CD4-positive, alpha-beta T cell treated with Interleukin-4 for 4 hours (primary cell): ENCODE measurements at regions not wholly inside any gene's neighbourhood (a gene's known extent, or its start where the extent isn't known, plus 50 kb on each side); places are given as distances from the start of the nearest gene placed in this dataset.

ENCODE experiments used
- DNase-seq: peaks from one replicate; pipeline ENCODE4 v3.0.0-alpha.2; 2020

DNA sequence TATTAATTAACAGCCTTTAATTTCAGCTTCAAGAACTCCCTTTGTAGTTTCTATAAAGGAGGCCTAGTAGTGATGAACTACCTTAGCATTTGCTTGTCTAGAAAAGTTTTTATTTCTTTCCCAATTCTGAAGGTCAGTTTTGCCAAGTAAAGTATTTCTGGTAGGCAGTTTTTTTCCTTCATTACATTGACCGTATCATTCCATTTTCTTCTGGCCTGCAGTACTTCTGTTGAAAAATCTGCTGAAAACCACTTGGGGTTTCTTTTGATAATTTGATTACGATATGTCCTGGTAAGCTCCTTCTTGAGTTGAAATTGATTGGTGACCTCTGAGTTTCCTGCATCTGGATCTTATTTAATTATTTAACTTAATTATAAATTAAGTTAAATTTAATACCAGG, 691.8 kb downstream of the TSN start:
- no peak for DNase-seq

DNA sequence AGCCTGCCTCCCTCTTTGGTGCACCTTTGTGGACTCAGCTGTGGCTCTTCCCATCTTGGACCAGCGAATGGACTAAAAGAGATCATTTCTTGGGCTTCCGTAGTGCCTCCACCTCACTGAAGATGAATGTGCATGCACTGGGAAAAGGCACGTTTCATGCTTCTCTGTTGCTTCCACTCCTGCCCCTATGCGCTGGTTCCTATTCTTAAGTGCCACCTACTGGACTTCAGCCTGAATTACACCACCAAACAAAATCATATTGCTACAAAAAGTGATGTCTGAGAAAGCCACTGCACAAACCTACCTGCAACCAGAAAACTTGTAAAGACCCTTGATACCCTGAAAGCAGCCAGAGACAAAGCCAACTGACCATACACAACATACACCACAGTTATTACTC, 695.6 kb downstream of the TSN start:
- DNase-seq = no peak

DNA sequence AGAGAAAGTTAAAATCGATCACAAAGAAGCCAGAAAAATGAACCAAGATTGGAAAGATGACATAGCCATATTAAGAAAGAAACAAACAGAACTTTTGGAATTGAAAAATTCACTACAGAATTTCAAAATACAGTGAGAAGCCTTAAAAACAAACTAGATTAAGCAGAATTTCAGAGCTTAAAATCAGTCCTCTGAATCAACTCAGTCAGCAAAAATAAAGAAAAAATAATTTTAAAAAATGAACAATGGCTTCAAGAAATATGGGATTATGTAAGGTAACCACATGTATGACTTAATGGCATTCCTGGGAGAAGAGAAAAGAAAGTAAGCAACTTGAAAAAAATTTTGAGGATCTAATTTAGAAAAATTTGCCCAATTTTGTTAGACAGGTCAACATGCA, 696.2 kb downstream of the TSN start:
- no peak for DNase-seq

DNA sequence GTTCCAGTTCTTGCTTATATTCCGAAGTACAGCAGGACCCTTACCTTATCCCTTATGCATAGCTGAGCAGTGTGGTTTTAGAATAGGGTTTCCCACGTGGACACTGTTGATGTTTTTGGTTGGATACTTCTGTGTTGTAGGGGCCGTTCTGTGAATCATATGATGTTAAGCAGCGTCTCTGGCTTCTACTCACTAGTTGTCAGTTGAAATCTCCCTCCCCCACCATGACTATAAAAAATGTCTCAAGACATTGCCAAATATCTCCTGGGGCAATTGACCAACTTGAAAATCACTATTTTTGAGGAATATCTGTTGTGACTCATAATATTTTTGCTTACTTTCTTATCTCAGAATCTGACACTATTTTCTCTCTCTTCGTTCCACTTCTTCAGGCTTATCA, 713.7 kb downstream of the TSN start:
- no peak for DNase-seq

DNA sequence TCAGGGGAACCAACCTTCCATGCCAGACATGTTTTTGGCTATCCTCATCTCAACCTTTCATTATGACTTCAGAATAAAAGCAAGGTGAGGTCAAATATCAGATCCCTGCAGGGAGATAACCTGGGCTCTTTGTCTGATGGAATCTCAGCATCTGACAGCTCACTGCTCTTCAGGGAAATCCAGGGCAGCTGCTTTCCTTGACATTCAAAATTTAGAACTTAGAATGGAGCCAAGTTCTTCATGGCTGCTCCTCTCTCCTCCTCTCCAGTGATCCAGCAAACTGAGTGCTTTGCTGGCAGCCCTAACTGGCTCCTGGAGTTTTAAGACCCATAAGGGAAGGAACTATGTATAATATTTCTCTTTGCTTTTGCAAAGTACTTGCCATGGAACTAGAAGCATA, 716.3 kb downstream of the TSN start:
- DNase-seq = no peak

DNA sequence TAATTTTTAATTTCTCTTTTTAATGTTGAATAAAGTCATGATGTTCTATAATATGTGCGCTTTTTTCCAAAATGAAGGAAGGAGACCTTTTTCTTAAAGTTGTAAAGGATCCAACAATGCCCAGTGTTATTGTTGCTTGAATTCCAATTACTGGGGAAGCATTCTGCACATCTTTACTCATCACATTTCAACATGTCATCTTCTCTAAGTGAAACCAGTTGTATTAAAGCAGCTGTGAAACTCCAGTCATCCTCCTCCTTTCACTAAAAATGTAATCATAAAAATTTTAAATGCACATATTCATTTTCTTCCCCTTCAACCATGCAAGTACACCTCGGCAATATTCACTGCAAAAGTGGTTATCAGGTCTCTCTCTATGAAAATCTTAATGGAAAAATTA, 722.7 kb downstream of the TSN start:
- DNase-seq = no peak

DNA sequence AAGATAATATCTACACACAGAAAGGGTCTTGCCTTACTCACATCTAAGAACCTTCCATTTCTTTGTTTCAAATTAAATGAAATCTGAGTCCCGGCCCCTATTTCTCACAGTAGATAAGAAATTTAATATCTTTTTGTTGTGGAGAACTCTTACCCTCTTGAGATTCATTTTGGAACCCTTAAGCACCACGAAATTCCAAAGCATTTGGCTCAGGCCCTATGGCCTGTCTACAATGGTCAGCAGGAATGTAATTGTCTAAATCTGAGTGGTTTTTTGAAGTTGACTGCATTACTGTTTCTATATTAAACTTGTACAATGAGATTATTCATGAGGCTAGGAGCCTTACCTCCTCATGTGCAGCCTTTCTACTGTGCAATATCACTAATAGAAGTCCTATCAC, 723.3 kb downstream of the TSN start:
- DNase-seq = no peak

DNA sequence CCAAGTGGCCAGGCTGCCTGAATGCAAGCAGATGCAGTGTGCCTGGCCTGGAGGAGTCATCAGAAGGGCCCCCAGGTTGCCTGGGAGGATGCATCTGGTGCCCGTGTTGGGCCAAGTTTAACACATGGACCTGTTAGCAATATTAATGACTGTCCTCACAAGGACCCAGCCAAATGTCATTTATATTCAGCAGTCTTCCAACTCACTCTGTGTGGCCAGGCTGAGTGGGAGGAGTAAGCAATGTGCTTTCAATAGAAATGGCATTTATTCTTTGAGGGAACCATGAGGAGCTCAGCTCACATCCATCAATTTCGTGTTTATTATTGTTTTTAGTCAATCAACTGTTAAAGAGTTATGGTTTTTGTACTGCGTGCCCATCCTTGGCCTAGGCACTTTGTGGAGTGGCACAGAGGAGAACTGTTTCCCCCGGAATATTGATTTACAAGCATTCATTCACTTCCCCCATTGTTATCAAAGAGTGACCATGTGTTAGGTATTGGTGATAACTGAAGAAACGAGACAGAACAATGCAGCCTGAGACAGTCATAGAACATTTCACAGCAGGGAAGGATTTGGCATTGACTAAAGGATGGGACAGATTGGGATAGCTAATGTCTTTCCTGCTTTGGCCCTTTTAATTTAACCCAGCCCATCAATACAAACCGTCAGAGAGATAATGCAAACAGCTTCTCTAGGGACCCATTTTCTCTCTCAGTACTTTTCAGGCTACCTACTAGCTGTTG, 725.2 kb downstream of the TSN start:
- DNase-seq = no peak

DNA sequence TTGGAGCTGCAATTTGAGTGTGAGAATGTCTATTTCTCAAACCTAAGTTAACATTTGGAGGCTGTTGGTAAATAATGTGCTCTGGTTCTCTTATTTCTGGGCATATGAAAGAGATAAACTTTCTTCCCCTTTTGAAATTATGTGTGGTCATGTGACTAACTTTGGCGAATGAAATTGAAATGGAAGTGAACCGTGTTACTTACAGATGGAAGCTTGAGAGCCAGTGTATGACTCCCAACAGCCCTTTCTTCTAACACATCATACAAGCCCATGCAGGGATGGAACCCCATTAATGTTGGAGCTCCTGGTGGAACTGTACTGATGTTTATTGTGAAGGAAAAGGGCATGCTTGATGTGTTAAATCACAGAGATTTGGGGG, 725.8 kb downstream of the TSN start:
- DNase-seq = no peak

DNA sequence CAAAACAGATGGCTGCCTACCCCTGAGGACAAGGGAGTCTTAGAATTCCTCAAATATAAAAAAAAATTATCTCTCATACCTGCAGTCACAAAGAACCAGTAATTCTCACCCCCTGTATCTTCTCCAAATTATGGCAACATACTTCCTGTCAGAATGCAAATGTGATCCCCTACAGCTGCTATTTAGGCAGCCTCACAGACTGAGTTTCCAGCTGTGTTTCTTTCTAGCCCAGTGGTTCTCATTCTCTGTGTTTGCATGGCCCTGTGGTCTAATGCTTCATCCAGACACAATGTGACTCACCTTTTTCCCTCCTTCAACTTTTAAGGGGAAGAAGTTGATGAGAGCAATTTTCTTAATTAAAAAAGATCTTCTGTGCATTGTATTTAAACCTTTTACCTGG, 726.3 kb downstream of the TSN start:
- DNase-seq = no peak

DNA sequence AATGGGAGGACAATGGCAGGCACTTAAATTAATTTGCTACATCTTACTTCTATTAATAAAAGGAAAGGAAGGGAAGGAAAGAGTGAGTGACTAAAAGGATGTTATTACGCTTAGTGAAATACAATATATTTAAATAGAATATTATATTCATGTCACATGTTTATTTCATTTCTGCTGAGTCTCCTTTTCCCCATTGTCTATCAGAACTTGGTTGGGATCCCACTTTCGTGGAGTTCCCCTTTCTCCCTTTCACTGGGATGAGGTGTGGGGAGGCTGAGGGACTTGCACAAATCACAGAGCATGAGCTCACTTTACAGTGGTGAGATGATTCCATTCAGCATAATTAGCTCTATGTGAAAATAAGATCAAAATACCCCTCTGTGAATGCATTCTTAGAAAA, 730.6 kb downstream of the TSN start:
- no peak for DNase-seq

DNA sequence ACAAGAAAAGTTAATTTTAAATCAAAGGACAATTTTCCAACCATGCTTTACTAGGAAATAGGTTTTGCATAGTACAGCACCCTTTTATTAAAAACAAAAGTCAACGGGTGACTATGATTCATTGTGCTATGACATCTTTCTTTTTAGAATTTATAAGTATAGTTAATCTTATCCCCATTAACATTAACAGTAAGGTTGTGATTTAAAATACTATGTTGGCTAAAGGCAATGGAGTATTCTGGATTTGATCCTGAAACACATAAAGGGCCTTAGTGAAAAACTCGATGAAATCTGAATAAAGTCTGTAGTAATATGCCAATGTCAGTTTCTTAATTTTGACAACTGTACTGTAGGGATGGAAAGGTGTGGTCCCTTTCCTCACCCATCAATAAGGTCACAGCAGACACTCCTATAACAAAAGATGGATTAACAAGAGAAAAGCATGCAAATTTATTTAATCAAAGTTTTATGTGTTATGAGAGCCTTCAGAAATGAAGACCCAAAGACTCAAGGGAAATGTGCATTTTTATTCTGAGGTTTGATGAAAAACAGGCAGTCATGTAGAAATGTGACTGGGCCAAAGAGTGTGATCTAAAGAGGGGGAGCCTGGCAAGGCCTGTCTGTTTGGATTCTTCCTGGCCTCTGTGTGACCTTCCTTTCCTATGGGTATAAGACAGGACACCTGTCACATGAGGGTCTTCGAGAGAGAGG, 731.4 kb downstream of the TSN start:
- no peak for DNase-seq

DNA sequence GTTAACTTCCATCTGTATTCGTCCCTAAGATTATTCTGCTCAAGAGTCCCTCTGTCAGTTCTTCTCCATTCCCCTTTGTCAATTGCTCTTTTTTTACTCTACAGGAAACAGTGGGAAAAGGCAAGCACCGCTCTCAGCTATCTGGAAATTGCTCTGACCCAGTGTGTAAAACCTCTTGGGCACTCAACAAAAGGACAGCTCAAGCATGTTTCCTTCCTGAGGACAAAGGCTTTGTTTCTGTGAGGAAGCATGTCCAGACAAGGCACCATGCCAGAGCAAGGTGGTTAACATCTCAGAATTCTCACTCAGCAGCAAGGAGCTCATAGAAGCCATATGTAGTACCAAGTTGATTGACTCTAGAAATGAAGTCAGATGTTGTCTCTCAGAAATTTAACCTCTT, 735.6 kb downstream of the TSN start:
- no peak for DNase-seq

DNA sequence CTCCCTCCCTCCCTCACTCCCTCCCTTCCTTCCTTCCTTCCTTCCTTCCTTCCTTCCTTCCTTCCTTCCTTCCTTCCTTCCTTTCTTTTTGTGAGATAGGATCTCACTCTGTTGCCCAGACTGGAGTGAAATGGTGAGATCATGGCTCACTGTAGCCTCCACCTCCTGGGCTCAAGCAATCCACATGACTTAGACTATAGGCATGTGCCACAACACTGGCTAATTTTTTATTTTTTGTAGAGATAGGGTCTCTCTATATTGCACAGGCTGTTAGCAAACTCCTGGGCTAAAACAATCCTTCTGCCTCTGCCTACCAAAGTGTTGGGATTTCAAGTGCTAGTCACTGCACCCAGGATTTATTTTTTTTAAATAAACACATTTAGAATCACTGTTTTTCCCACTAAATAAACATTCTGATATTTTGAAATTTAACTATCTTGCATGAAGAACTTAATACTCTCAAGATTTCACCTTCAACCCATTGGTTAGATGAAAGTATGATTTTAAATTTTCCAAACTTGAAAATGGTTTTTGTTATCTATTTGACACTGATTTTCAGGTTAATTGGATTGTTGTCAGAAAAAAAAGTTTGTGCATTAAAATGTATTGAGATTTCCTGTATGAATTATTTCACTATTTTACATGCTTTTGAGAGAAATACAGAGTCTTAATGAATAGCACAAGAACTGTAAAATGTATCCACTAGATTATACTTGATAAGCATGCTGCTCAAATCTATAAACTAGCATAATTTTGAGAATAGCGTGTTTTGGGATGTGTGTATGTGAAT, 745.1 kb downstream of the TSN start:
- no peak for DNase-seq

DNA sequence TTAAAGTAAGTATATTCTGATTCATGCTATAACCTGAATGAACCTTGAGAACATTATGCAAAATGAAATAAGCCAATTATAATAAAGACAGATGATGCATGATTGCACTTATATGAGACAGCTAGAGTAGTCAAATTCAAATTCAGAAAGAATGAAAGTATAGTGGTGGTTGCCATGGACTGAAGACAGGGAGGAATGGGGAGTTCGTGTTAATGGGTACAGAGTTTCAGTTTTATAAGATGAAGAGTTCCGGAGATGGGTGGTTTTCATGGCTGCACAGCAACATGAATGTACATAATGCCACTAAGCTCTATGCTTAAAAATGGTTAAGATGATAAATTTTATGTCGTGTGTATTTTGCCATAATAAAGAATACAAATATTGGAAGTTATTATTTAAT, 751.2 kb downstream of the TSN start:
- DNase-seq = no peak

DNA sequence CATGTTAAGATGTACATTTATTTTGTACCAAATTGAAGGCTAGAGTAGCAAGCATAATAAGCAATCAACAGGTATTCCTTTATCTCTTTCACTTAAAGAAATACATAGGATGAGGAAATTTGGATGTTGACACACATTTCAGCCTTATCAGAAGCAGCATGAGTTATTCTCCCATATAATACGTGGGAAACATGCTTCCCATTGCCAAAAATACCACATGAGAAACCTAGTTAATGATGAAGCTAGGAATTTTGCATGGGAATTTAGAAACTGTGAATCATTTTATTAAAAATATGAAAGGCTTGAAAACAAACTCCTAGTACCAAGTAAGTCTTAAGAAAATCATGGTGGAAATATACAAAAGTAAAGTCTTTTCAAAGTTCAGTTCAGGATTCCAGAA, 751.8 kb downstream of the TSN start:
- DNase-seq = no peak

DNA sequence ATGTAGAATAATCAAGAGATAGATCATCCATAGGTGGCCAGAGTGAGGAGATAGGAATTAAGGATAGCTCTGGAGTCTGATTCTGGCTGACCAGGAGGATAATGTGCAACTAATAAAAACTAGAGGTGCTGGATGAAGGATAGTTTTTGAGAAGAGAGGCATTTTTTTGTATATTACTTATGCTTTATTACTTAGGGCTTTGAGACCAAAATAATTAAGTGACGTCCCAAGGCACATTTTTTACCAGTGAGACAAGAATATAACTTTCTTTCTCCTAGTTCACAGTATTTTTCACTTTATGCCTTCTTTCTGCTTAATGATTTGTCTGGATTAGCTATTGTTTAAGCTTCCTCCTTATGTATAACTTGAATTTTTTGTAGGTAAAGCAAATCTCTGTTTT, 756.6 kb downstream of the TSN start:
- no peak for DNase-seq

DNA sequence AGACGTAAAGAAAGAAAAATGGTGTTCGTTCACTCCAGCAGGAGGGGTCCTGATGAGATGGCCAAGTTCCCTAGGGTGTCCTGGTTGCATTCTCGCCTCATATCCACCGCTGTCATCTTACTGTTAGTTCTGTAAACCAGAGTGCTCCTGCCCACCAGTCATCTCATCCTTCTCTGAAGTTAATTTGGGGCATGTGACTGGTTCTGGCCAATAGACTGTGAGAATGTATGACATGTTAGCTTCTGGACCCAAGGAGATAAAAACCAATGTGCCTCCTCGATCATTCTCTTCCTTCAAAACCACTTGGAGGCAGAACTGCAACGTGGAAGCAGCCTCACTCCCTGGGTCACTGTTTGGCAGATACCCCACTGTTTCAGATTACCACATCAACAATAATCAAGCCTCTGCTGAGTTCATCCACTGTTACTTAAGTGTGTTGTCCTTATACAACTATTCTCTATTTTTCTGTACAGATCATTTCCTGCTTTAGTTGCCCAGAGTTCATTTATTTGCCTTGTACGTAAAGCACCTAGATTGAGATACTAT, 759.1 kb downstream of the TSN start:
- no peak for DNase-seq

DNA sequence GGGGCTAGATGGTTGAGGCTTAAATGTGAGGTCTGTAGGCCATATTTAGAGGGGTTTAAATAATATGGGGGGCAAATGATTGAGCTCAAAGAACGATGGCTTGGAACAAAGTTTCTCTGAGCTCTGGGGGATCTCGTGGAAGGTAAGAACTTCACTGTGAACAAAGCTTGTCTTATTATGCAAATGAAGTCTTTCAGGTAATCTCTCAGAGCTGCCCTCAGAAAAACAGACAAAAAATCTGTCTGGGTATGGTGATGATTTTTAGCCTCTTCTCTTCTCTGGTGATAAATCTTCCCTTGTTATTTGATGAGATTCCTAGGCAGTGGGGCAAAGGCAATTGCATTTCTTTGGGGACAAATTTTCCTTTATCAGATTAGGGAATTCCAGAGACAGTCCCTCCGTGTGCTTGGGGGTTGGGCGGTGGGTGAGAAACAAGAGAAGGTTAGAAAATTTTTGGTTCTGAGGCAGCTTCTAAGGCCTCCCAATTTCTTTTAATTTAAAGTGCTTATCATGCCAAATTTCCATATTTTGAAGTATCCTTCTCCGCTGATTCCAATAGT, 760.4 kb downstream of the TSN start:
- DNase-seq = no peak

DNA sequence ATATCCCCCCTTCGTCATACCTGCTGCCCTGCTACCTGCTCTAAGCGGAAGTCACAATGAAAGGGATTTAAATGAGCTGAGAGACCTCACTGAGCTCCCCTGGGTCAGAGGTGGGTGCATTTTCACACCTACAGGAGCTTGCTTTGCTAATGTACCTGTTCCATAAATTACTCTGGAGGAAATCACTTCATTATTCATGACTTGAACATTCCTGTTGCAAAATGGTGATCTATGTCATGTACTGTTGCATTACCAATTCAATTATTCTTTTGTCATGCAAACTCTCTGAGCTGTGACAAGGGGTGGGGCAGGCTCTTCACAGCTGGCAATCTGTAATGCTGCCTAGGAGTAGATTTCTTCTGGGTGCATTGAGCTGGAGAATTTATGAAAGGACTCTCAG, 761.3 kb downstream of the TSN start:
- no peak for DNase-seq

DNA sequence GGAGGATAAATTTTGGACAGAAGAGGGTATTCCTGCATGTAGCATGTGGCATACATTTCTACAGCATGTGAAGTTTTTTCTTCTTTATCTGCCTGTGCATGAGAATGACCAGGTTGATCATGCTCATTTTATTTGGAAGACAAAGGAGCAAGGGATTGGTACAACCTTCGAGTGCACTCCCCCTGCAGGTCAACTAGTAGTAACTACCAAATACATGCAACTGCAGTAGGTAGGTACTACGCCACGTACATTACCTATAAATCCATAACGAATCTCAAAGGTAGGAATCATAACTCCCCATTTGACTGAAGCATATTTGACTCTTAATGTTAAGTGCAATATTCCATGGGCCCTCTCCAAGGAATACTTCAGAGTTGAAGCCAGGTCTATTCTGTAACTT, 763.9 kb downstream of the TSN start:
- no peak for DNase-seq

DNA sequence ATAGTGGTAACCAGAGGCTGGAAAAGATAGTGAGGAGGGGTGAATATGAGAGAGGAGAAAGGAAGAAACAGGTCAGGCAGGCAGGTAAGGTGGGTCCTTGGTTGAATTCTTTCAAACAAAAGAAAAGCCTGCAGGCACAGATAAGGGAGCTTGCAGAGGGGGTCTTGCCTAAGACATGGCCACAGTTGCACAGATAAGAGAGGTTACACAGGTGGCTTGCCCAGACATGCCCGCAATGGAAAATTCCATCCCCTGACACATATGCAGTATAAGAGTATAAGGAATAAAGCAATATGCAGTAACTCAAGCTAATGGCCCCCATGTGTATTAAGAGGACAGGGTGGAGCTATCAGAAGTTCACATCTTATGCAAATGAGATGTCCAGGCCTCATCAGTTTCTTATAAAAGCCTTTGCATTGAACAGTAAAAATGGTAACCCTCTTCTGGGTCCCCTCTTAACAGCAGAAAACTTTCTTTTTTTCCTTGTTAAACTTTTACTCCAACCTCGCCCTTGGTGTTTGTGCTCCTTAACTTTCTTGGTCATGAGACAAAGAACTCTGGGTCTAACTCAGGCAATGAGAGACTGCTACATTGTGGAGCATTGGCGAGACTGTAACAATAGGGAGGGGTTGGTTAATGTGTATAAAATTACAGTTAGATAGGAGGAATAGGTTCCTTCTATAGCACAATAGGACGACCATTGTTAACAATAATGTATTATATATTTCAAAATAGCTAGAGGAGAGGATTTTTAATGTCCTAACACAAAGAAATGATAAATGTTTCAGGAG, 764.6 kb downstream of the TSN start:
- DNase-seq = no peak

DNA sequence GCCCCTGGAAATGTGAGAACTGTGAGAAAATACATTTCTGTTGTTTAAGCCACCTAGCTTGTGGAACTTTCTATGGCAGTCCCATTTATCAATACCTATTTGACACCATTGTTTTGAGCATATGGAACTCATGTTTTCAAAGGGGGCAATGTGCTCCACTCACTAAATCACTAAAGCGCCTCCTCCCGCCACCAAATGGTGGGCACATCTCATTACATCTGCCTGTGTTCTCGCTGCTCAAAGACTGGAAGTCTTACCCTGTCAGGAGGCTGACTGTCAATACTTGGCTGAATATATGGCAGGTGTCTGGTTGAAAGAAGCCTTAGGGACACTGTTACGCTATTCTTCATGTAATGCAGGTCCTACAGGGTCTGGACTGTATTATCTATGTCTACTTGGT, 767.7 kb downstream of the TSN start:
- no peak for DNase-seq
